ENCODE measurements at regions not wholly inside any gene's neighbourhood (a gene's known extent, or its start where the extent isn't known, plus 50 kb on each side); places are given as distances from the start of the nearest gene placed in this dataset.

DNA sequence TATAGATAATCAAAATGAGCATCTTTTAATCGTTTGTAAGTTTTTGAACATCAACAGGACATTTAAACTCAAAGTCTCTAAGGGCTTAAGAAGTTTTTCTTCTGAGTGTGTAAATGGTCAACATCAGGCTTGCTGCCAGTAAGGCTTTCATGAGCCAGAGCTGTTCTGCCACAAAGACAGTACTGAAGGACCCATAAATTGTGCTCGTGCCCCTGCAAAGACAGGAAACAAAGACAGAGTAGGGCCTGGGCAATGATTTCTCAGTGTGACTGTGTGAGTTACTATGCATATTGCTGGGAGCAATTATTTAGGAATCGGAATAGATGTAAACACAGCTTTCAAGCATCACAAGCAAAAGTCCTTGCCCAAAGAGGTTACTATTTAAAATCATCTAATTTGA lies 300.0 kb downstream of the IDS start:
- Histone ChIP-seq H3K9me2 (replicated peaks; ENCODE audit: low read length) (no peaks in the 10 kb centered on the region), H3K27ac (ENCODE audit: low read length) (no peak overlapping the region), H3K4me1 (ENCODE audit: insufficient read depth, low read length) (no peaks in the 10 kb centered on the region), H3K36me3 (ENCODE audit: low read depth, low read length) (no peaks in the 10 kb centered on the region), H3K4me3 (ENCODE audit: low read length) (no peak overlapping the region), H3K9ac (ENCODE audit: low read length) (no peak overlapping the region), H3K9me3 (ENCODE audit: low read length) (no peaks in the 10 kb centered on the region), H3K27me3 (ENCODE audit: low read length) (no peaks in the 10 kb centered on the region), H4K20me1 (ENCODE audit: low read length) (no peaks in the 10 kb centered on the region), H2AFZ (ENCODE audit: low read length) (no peak overlapping the region), H3F3A (ENCODE audit: low read length, unreplicated experiment) (no peaks in the 10 kb centered on the region), H3K79me2 (ENCODE audit: low read length) (no peaks in the 10 kb centered on the region), H3K4me2 (ENCODE audit: low read length) (no peak overlapping the region)
- no peak for ATAC-seq
- ChIA-PET POLR2A (ENCODE audit: unreplicated experiment) (no interaction called here), CTCF (no interaction called here)
- TF ChIP-seq, protein P1, sequence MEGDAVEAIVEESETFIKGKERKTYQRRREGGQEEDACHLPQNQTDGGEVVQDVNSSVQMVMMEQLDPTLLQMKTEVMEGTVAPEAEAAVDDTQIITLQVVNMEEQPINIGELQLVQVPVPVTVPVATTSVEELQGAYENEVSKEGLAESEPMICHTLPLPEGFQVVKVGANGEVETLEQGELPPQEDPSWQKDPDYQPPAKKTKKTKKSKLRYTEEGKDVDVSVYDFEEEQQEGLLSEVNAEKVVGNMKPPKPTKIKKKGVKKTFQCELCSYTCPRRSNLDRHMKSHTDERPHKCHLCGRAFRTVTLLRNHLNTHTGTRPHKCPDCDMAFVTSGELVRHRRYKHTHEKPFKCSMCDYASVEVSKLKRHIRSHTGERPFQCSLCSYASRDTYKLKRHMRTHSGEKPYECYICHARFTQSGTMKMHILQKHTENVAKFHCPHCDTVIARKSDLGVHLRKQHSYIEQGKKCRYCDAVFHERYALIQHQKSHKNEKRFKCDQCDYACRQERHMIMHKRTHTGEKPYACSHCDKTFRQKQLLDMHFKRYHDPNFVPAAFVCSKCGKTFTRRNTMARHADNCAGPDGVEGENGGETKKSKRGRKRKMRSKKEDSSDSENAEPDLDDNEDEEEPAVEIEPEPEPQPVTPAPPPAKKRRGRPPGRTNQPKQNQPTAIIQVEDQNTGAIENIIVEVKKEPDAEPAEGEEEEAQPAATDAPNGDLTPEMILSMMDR (conservative IDR thresholded peaks at IDR 0.05; ENCODE audit: low read depth, low read length) = no peak
- TF ChIP-seq EZH2 (IDR thresholded peaks at IDR 0.05; ENCODE audit: low read length, unreplicated experiment) = no peak
- TF ChIP-seq EZH2phosphoT487 (IDR thresholded peaks at IDR 0.05; ENCODE audit: borderline replicate concordance, low read length) = no peak
- no peak for DNase-seq
- no TSS peak for BruUV-seq (replicated peaks)
- intact Hi-C loops (cut with micrococcal nuclease) = no loop called here

DNA sequence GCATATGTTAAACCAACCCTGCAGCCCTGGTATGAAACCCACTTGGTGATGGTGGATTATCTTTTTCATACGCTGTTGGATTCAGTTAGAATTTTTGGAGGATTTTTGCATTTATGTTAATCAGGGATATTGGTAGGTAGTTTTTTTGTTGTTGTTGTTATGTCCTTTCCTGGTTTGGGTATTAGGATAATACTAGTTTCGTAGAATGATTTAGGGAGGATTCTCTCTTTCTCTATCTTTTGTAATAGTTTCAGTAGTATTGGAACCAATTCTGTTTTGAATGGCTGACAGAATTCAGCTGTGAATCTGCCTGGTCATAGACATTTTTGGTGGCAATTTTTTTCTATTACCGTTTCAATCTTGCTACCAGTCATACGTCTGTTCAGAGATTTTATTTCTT lies 305.4 kb downstream of the IDS start:
- Histone ChIP-seq H3K4me1 (ENCODE audit: insufficient read depth, low read length) (no peaks in the 10 kb centered on the region), H2AFZ (ENCODE audit: low read length) (no peak overlapping the region), H3K27ac (ENCODE audit: low read length) (no peak overlapping the region), H3K27me3 (ENCODE audit: low read length) (no peaks in the 10 kb centered on the region), H4K20me1 (ENCODE audit: low read length) (no peaks in the 10 kb centered on the region), H3K9ac (ENCODE audit: low read length) (no peak overlapping the region), H3K9me3 (ENCODE audit: low read length) (no peaks in the 10 kb centered on the region), H3K79me2 (ENCODE audit: low read length) (no peaks in the 10 kb centered on the region), H3K4me3 (ENCODE audit: low read length) (no peak overlapping the region), H3F3A (ENCODE audit: low read length, unreplicated experiment) (no peaks in the 10 kb centered on the region), H3K36me3 (ENCODE audit: low read depth, low read length) (no peaks in the 10 kb centered on the region), H3K9me2 (replicated peaks; ENCODE audit: low read length) (no peaks in the 10 kb centered on the region), H3K4me2 (ENCODE audit: low read length) (no peak overlapping the region)
- POLR2A ChIA-PET (ENCODE audit: unreplicated experiment) = no interaction called here
- intact Hi-C loops (cut with micrococcal nuclease) = no loop called here
- CTCF ChIA-PET = no interaction called here
- DNase-seq = no peak
- ATAC-seq = no peak
- no TSS peak for BruUV-seq (replicated peaks)
- TF ChIP-seq EZH2phosphoT487 (IDR thresholded peaks at IDR 0.05; ENCODE audit: borderline replicate concordance, low read length) (no peak), EZH2 (IDR thresholded peaks at IDR 0.05; ENCODE audit: low read length, unreplicated experiment) (no peak)

DNA sequence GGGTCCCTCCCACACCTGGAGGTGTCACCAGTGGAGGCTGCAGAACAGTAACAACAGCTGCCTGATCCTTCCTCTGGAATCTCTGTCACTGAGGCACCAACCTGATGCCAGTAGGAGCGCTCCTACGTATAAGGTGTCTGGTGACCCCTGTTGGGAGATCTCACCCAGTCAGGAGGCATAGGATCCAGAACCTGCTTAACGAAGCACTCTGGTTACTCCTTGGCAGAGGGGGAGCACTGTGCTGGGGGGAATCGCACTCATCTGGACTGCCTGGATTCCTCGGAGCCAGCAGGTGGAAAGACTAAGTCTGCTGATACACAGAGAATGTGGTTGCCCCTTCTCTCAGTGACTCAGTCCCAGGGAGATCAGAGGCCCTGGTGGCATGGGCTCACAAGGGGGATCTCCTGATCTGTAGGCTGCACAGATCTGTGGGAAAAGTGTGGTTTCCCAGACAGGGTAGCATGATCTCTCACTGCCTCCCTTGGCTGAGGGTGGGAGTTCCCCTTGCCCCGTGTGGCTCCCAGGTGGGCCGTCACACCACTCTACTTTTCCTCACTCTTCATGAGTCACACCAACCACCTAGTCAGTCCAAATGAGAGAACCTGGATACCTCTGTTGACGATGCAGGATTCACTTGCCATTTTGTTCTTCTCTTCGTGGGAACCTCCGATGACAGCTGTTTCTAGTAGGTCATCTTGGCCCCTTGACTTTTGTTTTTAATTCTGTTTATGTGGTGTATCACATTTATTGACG lies 305.9 kb downstream of the IDS start:
- no peak overlapping the region for H3K9ac ChIP-seq (ENCODE audit: low read length)
- no peak overlapping the region for H3K4me2 ChIP-seq (ENCODE audit: low read length)
- H3K79me2 ChIP-seq (ENCODE audit: low read length) = no peaks in the 10 kb centered on the region
- ChIA-PET CTCF (no interaction called here), POLR2A (ENCODE audit: unreplicated experiment) (no interaction called here)
- no peak overlapping the region for H2AFZ ChIP-seq (ENCODE audit: low read length)
- BruUV-seq (replicated peaks) = no TSS peak
- intact Hi-C loops (cut with micrococcal nuclease) = no loop called here
- H3K9me3 ChIP-seq (ENCODE audit: low read length) = no peaks in the 10 kb centered on the region
- H3K36me3 ChIP-seq (ENCODE audit: low read depth, low read length) = no peaks in the 10 kb centered on the region
- no peak overlapping the region for H3K27ac ChIP-seq (ENCODE audit: low read length)
- H3F3A ChIP-seq (ENCODE audit: low read length, unreplicated experiment) = no peaks in the 10 kb centered on the region
- no peaks in the 10 kb centered on the region for H3K9me2 ChIP-seq (replicated peaks; ENCODE audit: low read length)
- H3K27me3 ChIP-seq (ENCODE audit: low read length) = no peaks in the 10 kb centered on the region
- H4K20me1 ChIP-seq (ENCODE audit: low read length) = no peaks in the 10 kb centered on the region
- ATAC-seq (no peak), DNase-seq (no peak)
- H3K4me3 ChIP-seq (ENCODE audit: low read length) = no peak overlapping the region
- no peaks in the 10 kb centered on the region for H3K4me1 ChIP-seq (ENCODE audit: insufficient read depth, low read length)
- no peak for TF ChIP-seq EZH2 (IDR thresholded peaks at IDR 0.05; ENCODE audit: low read length, unreplicated experiment)
- TF ChIP-seq, protein P1 (conservative IDR thresholded peaks at IDR 0.05; ENCODE audit: low read depth, low read length) = no peak
